ENCODE measurements at regions not wholly inside any gene's neighbourhood (a gene's known extent, or its start where the extent isn't known, plus 50 kb on each side); places are given as distances from the start of the nearest gene placed in this dataset.
"Not testable (repeated sequence)": the region's sequence is repeated elsewhere in the genome, so short reads cannot be mapped to it uniquely, and the experiment has no call there.

DNA sequence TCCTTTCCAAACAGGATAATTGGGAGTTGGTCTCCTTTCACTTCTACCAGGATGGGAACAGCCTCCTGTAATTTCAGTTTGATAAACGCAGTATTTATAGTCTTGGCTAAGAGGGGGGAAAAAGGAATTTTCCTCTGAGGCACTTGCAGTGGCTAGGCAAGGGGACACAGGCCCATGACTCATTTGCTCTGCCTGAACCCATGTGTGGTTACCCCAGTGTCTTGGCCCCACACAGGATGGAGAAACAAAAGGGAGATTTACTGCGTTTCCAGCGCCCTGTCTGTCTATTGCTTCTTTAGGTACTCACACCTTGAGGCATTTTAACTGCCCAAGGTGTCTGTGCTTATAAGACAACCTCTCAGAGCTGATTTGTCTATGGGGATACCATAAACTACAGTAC is 74.8 kb upstream of the NEDD9 start:
- no peak for DNase-seq (ENCODE audit: low read depth in 3 of 3, low spot score in 2 of 3)

GRCh38 chr6:11304946-11305345 is 72.5 kb upstream of the NEDD9 start:
- DNase-seq (ENCODE audit: low read depth in 3 of 3, low spot score in 2 of 3): no peak

DNA sequence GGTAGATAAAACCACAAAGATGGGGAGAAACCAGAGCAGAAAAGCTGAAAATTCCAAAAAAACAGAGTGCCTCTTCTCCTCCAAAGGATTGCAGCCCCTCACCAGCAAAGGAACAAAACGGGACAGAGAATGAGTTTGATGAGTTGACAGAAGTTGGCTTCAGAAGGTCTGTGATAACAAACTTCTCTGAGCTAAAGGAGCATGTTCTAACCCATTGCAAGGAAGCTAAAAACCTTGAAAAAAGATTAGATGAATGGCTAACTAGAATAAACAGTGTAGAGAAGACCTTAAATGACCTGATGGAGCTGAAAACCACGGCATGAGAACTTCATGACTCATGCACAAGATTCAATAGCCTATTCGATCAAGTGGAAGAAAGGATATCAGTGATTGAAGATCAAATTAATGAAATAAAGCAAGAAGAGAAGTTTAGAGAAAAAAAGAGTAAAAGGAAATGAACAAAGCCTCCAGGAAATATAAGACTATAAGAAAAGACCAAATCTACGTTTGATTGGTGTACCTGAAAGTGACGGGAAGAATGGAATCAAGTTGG is 67.5 kb upstream of the NEDD9 start:
- DNase-seq (ENCODE audit: low read depth in 3 of 3, low spot score in 2 of 3): not testable (repeated sequence)

- DNase-seq (ENCODE audit: low read depth in 3 of 3, low spot score in 2 of 3): not testable (repeated sequence)
Observed at GRCh38 chr6:11299421-11299784, 66.9 kb upstream of the NEDD9 start.

DNA sequence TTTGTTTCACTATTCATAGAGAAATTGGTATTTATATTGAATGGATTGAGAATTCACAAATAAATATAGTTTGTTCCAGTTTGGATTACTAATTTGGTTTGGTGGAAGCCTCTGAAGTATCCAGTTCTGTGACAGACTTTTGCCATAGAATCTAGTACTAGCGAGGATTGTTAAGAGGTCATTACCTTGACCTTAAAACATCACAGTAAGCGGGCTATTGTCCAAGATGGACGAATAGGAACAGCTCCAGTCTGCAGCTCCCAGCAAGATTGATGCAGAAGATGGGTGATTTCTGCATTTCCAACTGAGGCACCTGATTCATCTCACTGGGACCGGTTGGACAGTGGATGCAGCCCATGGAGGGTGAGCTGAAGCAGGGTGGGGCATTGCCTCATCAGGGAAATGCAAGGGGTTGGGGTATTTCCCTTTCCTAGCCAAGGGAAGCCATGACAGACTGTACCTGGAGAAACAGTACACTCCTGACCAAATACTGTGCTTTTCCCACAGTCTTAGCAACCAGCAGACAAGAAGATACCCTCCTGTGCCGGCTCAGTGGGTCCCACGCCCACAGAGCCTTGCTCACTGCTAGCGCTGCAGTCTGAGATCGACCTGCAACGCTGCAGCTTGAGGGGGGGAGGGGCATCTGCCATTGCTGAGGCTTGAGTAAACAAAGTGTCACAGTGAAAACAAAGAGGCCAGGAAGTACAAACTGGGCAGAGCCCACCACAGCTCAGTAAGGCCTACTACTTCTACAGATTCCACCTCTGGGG is 66.4 kb upstream of the NEDD9 start:
- no peak for DNase-seq (ENCODE audit: low read depth in 3 of 3, low spot score in 2 of 3)

- no peak for DNase-seq (ENCODE audit: low read depth in 3 of 3, low spot score in 2 of 3)
Observed at GRCh38 chr6:11297376-11297729, 64.9 kb upstream of the NEDD9 start.

DNA sequence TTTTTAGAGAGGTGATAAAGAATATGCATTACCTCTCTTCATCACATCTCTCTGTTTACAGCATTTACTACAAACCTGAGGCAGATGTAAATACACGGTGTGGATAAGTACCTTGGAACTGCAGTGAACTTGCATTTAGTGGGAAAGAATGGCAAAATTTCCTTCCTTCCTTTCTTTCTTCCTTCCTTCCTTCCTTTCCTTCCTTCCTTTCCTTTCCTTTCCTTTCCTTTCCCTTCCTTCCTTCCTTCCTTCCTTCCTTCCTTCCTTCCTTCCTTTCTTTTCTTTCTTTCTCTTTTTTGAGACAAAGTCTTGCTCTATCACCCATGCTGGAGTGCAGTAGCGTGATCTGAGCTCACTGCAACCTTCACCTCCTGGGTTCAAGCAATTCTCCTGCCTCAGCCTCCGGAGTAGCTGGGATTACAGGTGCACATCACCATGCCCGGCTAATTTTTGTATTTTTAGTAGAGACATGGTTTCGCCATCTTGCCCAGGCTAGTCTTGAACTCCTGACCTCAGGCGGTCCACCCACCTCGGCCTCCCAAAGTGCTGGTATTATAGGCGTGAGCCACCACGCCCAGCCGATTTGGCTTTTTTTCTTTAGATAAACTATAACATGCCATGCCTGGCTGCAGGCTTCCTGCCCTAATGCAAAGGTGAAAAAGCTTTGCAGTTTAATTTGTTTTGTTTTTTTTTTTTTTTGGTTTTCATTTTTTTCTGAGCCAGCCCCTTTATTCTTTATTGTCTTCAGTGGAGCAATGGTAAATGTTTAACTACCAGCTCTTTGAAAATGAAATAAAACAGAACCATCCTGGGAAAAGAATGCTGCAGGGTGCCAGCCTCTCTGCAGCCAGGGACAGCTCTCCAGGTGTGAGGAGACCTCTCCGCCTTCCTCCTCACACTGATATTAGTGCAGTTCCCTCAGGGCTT is 64.2 kb upstream of the NEDD9 start:
- DNase-seq (ENCODE audit: low read depth in 3 of 3, low spot score in 2 of 3): no peak

DNA sequence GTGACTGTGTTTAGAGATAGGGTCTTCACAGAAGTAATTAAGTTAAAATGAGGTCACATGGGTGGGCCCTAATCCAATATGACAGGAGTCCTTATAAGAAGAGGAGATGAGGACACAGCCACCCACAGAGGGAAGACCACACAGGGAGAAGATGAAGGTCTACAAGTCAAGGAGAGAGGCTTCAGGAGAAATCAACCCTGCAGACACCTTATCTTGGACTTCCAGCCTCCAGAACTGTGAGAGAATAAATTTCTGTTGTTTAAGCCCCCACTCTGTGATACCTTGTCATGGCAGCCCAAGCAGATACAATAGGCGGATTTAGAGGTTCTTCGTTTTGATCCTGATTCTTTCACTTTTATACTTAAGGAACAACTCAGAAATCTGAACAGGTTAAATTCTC is 63.5 kb upstream of the NEDD9 start:
- no peak for DNase-seq (ENCODE audit: low read depth in 3 of 3, low spot score in 2 of 3)

- DNase-seq (ENCODE audit: low read depth in 3 of 3, low spot score in 2 of 3): no peak
Observed at GRCh38 chr6:11294228-11294627, 61.8 kb upstream of the NEDD9 start.

- DNase-seq (ENCODE audit: low read depth in 3 of 3, low spot score in 2 of 3): no peak
Observed at GRCh38 chr6:11292594-11293236, 60.2 kb upstream of the NEDD9 start.

DNA sequence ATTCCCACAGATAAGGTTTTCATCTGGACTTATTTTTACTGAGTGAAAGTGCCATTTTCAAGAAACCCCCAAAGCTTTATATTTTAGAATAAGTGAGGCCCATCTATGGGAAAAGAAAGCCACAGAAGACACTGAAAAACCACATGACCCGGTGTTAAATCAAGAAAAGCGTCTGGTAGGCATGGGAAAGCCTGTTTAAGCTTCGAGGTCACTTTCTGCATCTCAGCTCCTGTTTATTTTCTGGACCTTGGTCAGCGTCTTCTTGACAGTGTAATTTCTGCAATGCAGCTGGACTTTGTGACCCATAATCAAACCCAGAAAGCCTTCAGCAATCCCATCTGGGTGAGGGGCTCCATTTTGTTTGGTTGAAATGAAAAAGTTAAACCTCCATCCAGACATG is 59.6 kb upstream of the NEDD9 start:
- no peak for DNase-seq (ENCODE audit: low read depth in 3 of 3, low spot score in 2 of 3)

GRCh38 chr6:11291582-11291981 is 59.1 kb upstream of the NEDD9 start:
- no peak for DNase-seq (ENCODE audit: low read depth in 3 of 3, low spot score in 2 of 3)

DNA sequence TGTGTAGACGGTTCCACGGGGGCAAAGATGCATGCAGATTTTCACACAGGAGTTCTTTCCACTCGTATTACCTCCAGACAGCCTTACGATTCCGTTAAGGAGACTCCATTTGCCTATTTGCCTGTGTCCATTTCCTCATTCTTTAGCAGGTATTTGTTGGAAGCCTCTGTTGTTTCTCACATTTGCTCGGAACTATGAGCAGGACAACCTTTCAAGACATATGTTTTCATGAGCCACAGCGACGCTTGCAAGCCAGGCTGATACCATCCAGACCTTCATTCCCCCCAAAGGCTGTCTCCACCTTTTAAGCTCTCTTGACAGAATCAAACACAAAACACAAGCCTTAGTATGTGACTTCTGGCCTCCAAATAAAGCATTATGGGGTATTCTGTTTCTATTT is 57.6 kb upstream of the NEDD9 start:
- DNase-seq (ENCODE audit: low read depth in 3 of 3, low spot score in 2 of 3): no peak

DNA sequence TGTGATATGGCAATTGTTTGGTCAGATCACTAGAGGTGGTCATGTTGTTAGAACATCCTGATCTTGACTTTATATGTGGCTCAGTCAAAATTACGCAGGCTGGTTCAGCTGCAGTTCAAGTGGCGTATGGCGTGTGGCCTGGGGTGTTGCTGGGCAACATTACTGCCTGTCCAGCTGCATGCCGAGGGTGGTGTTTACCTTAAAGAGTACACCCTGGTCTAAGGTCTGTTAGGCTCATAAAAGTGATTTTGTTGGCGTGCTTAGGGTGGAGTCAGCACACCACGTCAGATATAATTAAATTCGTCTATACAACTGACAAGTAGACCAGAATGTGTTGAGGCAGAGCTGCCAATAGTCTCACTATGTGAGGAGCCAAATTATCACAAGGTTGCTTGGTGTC is 55.6 kb upstream of the NEDD9 start:
- no peak for DNase-seq (ENCODE audit: low read depth in 3 of 3, low spot score in 2 of 3)

DNA sequence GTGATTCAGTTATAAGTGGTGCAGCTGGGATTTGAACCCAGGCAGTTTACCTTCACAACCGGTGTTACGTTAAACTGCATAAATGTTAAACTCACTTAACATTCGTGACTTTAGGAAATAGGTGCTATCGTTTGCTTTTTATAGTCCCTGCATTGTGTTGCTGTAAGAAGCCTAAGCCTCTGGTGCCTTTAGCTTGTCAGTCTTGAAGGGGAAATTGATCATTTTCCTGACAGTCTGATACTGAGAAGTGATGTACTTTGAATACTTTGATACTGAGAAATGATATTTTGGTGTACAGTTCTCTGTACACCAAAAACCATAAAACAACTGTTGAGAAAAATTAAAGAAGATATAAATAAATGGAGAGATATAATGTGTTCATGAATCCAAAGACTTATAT is 52.5 kb upstream of the NEDD9 start:
- DNase-seq (ENCODE audit: low read depth in 3 of 3, low spot score in 2 of 3): no peak

DNA sequence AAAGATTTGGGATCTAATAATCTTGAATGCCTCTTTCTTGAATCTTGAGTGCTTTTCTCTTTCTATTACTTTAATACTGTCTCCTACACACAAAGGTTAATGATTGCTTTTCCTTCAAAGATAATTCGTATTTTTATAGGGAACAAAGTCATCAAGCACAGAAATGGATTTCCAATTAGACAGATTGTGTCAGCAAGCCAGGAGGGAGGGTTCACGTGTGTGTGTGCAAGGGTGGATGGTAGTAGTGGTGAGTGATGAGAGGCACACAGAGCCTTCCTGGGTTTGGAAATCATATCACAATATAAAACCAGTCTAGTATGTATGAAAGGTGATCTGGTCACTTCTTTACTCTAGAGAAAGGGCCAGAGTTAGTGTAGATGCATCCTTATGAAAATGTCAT is 51.2 kb upstream of the NEDD9 start:
- DNase-seq (ENCODE audit: low read depth in 3 of 3, low spot score in 2 of 3): no peak

GRCh38 chr6:11282875-11283274 is 50.4 kb upstream of the NEDD9 start:
- DNase-seq (ENCODE audit: low read depth in 3 of 3, low spot score in 2 of 3): no peak
